ENCODE measurements at regions not wholly inside any gene's neighbourhood (a gene's known extent, or its start where the extent isn't known, plus 50 kb on each side); places are given as distances from the start of the nearest gene placed in this dataset.

- TF ChIP-seq, protein P1, sequence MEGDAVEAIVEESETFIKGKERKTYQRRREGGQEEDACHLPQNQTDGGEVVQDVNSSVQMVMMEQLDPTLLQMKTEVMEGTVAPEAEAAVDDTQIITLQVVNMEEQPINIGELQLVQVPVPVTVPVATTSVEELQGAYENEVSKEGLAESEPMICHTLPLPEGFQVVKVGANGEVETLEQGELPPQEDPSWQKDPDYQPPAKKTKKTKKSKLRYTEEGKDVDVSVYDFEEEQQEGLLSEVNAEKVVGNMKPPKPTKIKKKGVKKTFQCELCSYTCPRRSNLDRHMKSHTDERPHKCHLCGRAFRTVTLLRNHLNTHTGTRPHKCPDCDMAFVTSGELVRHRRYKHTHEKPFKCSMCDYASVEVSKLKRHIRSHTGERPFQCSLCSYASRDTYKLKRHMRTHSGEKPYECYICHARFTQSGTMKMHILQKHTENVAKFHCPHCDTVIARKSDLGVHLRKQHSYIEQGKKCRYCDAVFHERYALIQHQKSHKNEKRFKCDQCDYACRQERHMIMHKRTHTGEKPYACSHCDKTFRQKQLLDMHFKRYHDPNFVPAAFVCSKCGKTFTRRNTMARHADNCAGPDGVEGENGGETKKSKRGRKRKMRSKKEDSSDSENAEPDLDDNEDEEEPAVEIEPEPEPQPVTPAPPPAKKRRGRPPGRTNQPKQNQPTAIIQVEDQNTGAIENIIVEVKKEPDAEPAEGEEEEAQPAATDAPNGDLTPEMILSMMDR (IDR thresholded peaks at IDR 0.05), result no peak
- no peak for TF ChIP-seq TCF7L2 (IDR thresholded peaks at IDR 0.05; ENCODE audit: low read depth, low read length)
Observed at GRCh38 chrX:134738445-134738844, 58.6 kb downstream of the PABIR2 start.

All from Panc1 (cell line).